IPS-NIHi7 (cell line): ENCODE measurements at regions not wholly inside any gene's neighbourhood (a gene's known extent, or its start where the extent isn't known, plus 50 kb on each side); places are given as distances from the start of the nearest gene placed in this dataset.

Source experiments
- DNase-seq: peaks from one replicate; pipeline ENCODE4 v3.0.0; 2012; ENCODE audit warnings: mixed read lengths; ENCODE audit errors: extremely low spot score

DNA sequence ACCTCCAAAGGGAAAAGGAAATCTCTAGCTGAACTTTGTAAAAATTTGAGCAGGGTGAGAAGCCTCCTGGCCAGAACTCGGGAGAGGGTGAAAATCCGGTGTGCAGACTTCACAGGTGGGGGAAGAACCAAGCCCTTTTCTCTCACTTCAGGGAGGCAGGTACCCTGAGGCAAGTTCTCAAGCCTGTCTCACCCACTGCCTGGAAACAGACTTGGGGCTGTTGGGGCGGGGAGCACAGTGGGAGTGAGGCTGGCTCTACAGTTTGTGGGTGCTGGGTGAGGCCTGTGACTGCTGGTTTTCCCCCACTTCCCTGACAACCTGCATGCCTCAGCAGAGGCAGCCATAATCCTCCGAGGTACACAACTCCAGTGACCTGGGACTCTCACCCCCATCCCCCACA is 187.1 kb downstream of the KIF4B start:
- no peak for DNase-seq

- DNase-seq = no peak
Observed at GRCh38 chr5:155211764-155212163, 198.2 kb downstream of the KIF4B start.

DNA sequence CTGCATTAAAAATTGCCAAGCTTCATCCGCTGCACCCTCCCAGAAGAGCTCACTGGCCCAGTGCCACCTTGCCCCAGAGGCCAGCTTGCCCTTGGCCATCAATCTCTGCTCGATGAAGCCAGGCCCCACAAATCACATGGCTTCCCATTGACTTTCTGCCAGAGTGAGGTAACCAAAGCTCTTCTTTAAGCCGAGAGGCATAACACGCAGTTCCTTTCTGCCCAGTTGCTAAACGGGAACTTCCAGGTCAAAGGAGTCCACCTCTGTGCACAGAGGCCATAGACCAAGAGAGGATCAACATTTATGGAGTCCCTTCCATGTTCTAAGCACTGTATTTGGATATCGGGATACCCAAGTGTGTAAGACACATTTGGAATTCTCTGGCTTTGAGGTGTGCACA is 208.8 kb downstream of the KIF4B start:
- no peak for DNase-seq

- no peak for DNase-seq
Observed at GRCh38 chr5:155229135-155229534, 215.6 kb downstream of the KIF4B start.

GRCh38 chr5:155239803-155240202 is 226.2 kb downstream of the KIF4B start:
- no peak for DNase-seq

GRCh38 chr5:155250596-155250995 is 237.0 kb downstream of the KIF4B start:
- DNase-seq = no peak

- DNase-seq = no peak
Observed at GRCh38 chr5:155252025-155252424, 238.5 kb downstream of the KIF4B start.

DNA sequence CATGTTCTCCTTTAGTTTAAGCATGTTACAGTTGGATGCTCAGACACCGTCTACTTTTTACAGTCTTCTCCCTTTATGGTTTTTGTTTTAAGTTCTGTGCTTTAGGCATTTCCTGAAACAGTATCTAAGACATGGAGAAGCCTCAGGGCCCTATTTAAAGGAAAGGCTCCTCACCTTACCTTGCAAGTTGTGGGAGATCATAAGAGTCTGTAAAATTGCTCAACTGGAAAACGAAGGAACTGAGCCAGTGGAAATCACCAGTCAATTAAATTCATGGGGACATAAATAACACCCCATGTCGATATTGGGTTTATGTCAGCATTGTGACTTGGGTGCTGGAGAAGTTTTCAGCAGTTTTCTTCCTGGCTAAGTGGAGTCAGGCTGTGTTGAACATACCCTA is 239.2 kb downstream of the KIF4B start:
- no peak for DNase-seq

GRCh38 chr5:155254399-155254798 is 240.8 kb downstream of the KIF4B start:
- no peak for DNase-seq

GRCh38 chr5:155258161-155258560 is 244.6 kb downstream of the KIF4B start:
- DNase-seq = no peak

DNA sequence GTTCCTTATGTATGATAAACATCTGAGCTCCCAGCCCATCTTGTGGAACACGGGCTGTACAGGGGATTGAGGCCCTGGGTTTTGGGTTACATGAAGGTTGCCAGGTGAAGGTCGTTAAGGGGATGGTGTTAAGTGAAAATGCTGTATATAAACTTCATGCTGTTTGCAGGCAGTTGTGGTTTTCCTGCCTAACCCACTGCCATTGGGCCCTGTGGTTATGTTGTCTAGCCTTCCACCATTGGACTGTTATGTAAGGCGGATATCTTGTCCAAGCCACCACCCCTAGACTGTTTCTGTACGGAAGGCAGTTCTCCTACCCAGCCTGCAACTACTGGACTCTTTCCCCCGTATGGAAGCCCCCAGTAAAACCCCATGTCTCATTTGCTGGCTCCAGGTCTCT is 246.1 kb downstream of the KIF4B start:
- no peak for DNase-seq

- DNase-seq = peak; percentile 74
Observed at GRCh38 chr5:155260798-155261197, 247.2 kb downstream of the KIF4B start.

GRCh38 chr5:155263381-155263780 is 249.8 kb downstream of the KIF4B start:
- DNase-seq = no peak

- no peak for DNase-seq
Observed at GRCh38 chr5:155264809-155265208, 251.3 kb downstream of the KIF4B start.

DNA sequence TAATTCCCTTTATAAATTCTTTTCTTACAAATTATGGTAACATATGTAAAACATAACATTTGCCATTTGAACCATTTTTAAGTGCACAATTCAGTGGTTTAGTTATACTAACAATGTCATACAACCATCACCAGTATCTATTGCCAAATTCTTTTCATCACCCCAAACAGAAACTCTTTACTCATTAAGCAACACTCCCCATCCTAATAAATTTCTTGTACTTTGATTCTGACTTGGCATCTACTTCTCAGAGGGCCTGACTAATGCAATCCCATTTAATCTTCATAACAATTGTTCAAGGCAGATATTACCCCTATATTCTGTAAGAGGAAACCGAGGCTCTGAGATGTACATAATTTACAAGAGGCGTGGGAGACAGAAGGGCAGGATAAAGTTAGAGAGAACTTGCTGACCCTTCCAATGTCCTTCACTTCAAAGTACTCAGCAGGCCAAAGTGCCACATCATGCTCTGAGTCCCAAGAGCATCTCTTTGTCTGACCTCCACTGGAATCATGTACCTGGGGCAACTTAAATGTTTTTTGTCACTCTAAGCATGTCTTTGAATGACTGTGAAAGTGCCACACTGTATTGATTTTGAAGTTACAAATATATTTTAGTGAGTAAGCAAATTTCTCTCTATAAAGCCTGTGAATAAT is 255.3 kb downstream of the KIF4B start:
- no peak for DNase-seq

DNA sequence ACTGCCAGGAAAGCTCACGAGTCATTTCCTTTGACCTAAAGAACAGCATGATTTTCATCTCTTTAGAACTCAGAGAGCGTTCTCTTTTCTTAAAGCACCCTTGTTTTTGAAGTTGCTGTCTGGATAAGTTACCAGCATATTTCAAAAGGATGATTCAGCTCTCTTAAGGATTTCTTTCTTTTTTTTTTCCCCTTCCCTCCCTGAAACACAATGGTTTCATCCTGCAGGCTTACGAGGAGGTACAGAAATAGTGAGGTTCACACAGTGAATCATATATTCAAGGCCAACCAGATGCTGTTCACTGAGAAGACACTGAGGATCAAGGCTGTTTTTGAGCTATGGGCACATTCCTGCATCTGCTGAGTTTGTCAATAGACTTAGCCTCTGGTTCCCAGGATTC is 257.2 kb downstream of the KIF4B start:
- no peak for DNase-seq

DNA sequence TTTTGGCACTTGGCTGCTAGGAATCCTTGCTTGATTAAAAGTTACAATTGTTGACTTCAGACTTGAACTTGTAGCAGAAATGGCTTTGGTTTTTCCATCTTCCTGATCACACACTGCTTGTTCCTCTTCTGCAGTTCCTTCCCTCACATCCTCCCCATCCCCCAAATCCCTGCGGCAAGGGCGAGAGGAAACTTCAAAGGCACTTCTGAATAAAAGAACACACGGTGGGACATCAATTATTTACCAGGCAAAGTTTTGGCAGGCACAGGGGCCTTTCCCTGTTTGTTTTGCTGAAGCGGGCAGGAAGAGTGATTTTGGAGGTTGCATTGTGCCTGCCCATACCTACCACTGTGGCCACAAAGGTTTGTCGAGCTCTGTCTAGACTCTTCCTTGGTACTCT is 260.9 kb downstream of the KIF4B start:
- peak; percentile 26 for DNase-seq

DNA sequence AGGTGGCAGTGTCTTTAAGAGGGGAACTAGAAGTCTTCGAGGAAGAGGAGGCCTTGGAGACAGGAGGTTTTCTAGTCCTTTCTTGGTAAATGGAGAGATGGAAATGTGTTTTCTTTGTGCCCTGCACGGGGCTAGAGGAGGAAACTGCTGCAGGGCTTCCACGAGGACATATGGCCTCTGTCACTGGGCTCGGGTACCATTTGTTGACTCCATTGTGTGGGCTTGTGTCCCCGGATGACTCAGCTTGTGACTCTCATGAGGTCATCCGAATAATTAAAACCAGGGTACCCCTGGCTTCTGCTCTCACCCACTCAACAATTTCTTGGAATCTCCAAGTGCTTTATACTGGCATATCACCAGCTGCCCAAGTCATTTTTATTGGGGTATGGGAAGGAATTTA is 261.7 kb downstream of the KIF4B start:
- DNase-seq = no peak

GRCh38 chr5:155276231-155276630 is 262.7 kb downstream of the KIF4B start:
- no peak for DNase-seq

- DNase-seq = no peak
Observed at GRCh38 chr5:155278532-155278931, 265.0 kb downstream of the KIF4B start.

DNA sequence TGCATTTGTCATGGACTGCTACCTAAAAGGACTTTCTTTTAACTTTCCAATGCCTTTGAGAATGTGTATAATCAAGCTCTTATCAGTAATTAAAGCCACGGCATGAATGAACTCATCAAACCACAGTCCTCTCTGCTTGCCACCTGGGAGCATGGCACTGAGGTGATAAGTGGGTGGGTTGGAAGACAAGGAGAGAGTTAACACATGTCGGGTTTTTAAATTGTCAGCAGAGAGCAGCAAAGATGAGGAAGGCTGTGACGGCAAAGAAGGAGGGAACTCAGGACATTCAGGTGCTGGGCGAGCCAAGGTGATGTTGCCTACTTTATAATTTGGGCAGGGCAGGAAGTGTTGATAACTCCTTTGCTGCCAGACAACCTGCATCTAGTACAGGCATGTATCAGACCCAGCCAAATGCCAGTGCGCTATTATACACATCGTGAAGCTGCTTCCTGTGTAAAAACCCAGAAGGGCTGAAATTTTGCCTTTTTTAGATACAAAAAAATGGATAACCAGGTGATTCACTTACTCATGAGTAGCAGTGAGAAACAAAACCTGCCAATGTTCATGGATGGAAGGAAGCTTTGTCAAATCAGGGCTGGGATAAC is 269.1 kb downstream of the KIF4B start:
- no peak for DNase-seq

DNA sequence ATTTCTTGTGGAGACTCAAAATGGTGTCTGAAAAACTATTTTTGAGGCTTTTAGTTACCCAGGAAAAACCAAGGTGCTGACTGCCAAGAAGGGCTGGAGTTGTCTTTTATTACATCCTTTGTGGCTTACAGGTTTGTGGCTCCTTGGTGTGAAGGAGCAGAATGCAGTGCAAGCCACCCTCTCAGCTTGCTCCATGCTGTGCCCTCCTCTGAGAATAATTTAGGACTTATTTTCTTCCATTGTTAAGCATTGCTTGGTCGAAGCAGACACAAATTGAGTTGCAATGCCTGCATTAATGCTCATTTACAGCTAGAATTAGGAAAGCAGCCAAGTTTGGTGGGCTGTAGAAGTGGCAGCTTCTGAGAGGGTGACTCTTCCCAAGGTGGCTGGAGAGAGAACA is 272.2 kb downstream of the KIF4B start:
- DNase-seq = no peak

GRCh38 chr5:155290937-155291336 is 277.4 kb downstream of the KIF4B start:
- no peak for DNase-seq

DNA sequence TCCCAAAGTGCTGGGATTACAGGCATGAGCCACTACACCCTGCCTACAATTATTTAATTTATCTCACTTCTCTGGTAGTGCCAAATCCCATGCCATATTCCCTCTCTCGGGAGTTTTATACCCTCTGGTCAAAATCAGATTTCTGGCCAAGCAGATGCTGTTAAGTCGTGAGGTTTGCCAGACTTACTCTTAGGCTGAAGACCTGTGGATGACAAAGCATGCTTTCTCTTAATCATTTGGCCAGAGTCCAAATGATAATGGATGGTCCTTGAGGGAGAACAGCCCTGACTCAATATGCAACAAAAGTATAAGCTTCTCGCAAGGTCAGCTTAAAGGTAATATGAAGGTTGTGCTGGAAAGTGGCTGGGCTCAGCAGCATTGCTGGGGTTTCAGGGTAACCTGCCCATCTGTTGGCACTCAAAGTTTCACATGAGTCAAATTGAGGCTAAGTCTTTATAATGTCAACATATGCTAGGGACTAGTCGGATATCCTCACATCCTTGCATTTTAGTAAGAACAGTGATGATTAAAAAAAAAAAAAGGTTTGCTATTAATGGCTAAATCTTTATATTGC is 280.1 kb downstream of the KIF4B start:
- DNase-seq = no peak
